ENCODE measurements at regions not wholly inside any gene's neighbourhood (a gene's known extent, or its start where the extent isn't known, plus 50 kb on each side); places are given as distances from the start of the nearest gene placed in this dataset.

GRCh38 chr21:35220301-35220700 lies 171.2 kb upstream of the RUNX1 start:
- Histone ChIP-seq H3K4me1 (ENCODE audit: insufficient read depth, low read length, poor library complexity, severe bottlenecking) (peaks cover 11% of the 10 kb centered on the region), H3K4me2 (ENCODE audit: low read depth, low read length, poor library complexity, severe bottlenecking) (no peak overlapping the region), H3K79me2 (ENCODE audit: insufficient read depth, low read length) (no peaks in the 10 kb centered on the region), H3F3A (ENCODE audit: low read depth) (no peaks in the 10 kb centered on the region), H3K9me2 (replicated peaks; ENCODE audit: low read depth, low read length) (no peaks in the 10 kb centered on the region), H3K36me3 (ENCODE audit: insufficient read depth, low read length) (no peaks in the 10 kb centered on the region), H2AFZ (ENCODE audit: low read length) (no peak overlapping the region), H3K27me3 (ENCODE audit: insufficient read depth, low read length, poor library complexity, severe bottlenecking) (no peaks in the 10 kb centered on the region), H3K9ac (ENCODE audit: low read depth, low read length, poor library complexity, severe bottlenecking) (no peak overlapping the region), H4K20me1 (ENCODE audit: insufficient read depth, low read length, poor library complexity, severe bottlenecking) (no peaks in the 10 kb centered on the region), H3K9me3 (ENCODE audit: insufficient read depth, low read depth, low read length) (no peaks in the 10 kb centered on the region), H3K4me3 (ENCODE audit: low read length, poor library complexity, severe bottlenecking) (no peak overlapping the region)
- TF ChIP-seq, protein P1, sequence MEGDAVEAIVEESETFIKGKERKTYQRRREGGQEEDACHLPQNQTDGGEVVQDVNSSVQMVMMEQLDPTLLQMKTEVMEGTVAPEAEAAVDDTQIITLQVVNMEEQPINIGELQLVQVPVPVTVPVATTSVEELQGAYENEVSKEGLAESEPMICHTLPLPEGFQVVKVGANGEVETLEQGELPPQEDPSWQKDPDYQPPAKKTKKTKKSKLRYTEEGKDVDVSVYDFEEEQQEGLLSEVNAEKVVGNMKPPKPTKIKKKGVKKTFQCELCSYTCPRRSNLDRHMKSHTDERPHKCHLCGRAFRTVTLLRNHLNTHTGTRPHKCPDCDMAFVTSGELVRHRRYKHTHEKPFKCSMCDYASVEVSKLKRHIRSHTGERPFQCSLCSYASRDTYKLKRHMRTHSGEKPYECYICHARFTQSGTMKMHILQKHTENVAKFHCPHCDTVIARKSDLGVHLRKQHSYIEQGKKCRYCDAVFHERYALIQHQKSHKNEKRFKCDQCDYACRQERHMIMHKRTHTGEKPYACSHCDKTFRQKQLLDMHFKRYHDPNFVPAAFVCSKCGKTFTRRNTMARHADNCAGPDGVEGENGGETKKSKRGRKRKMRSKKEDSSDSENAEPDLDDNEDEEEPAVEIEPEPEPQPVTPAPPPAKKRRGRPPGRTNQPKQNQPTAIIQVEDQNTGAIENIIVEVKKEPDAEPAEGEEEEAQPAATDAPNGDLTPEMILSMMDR (conservative IDR thresholded peaks at IDR 0.05; ENCODE audit: low read length): no peak
- no peak for TF ChIP-seq EZH2phosphoT487 (IDR thresholded peaks at IDR 0.05; ENCODE audit: borderline replicate concordance)

- H3K27me3 ChIP-seq (ENCODE audit: insufficient read depth, low read length, poor library complexity, severe bottlenecking): no peaks in the 10 kb centered on the region
- H3K4me3 ChIP-seq (ENCODE audit: low read length, poor library complexity, severe bottlenecking): no peak overlapping the region
- no peak overlapping the region for H3K9ac ChIP-seq (ENCODE audit: low read depth, low read length, poor library complexity, severe bottlenecking)
- H3K9me3 ChIP-seq (ENCODE audit: insufficient read depth, low read depth, low read length): no peaks in the 10 kb centered on the region
- no peaks in the 10 kb centered on the region for H3K9me2 ChIP-seq (replicated peaks; ENCODE audit: low read depth, low read length)
- H3F3A ChIP-seq (ENCODE audit: low read depth): no peaks in the 10 kb centered on the region
- H3K36me3 ChIP-seq (ENCODE audit: insufficient read depth, low read length): no peaks in the 10 kb centered on the region
- TF ChIP-seq, protein P1 (conservative IDR thresholded peaks at IDR 0.05; ENCODE audit: low read length): no peak
- no peak for TF ChIP-seq EZH2phosphoT487 (IDR thresholded peaks at IDR 0.05; ENCODE audit: borderline replicate concordance)
- no peaks in the 10 kb centered on the region for H3K79me2 ChIP-seq (ENCODE audit: insufficient read depth, low read length)
- H4K20me1 ChIP-seq (ENCODE audit: insufficient read depth, low read length, poor library complexity, severe bottlenecking): no peaks in the 10 kb centered on the region
- no peak overlapping the region for H3K4me2 ChIP-seq (ENCODE audit: low read depth, low read length, poor library complexity, severe bottlenecking)
- H2AFZ ChIP-seq (ENCODE audit: low read length): no peak overlapping the region
- peaks cover 11% of the 10 kb centered on the region for H3K4me1 ChIP-seq (ENCODE audit: insufficient read depth, low read length, poor library complexity, severe bottlenecking)
Measured at GRCh38 chr21:35219719-35220118, 170.6 kb upstream of the RUNX1 start.

- no peaks in the 10 kb centered on the region for H3K36me3 ChIP-seq (ENCODE audit: insufficient read depth, low read length)
- no peaks in the 10 kb centered on the region for H3K9me2 ChIP-seq (replicated peaks; ENCODE audit: low read depth, low read length)
- no peak overlapping the region for H3K4me2 ChIP-seq (ENCODE audit: low read depth, low read length, poor library complexity, severe bottlenecking)
- peaks cover 11% of the 10 kb centered on the region for H3K4me1 ChIP-seq (ENCODE audit: insufficient read depth, low read length, poor library complexity, severe bottlenecking)
- no peak overlapping the region for H2AFZ ChIP-seq (ENCODE audit: low read length)
- TF ChIP-seq, protein P1 (conservative IDR thresholded peaks at IDR 0.05; ENCODE audit: low read length): no peak
- TF ChIP-seq EZH2phosphoT487 (IDR thresholded peaks at IDR 0.05; ENCODE audit: borderline replicate concordance): no peak
- no peak overlapping the region for H3K9ac ChIP-seq (ENCODE audit: low read depth, low read length, poor library complexity, severe bottlenecking)
- H3F3A ChIP-seq (ENCODE audit: low read depth): no peaks in the 10 kb centered on the region
- no peaks in the 10 kb centered on the region for H3K79me2 ChIP-seq (ENCODE audit: insufficient read depth, low read length)
- no peaks in the 10 kb centered on the region for H3K9me3 ChIP-seq (ENCODE audit: insufficient read depth, low read depth, low read length)
- no peaks in the 10 kb centered on the region for H4K20me1 ChIP-seq (ENCODE audit: insufficient read depth, low read length, poor library complexity, severe bottlenecking)
- H3K4me3 ChIP-seq (ENCODE audit: low read length, poor library complexity, severe bottlenecking): no peak overlapping the region
- H3K27me3 ChIP-seq (ENCODE audit: insufficient read depth, low read length, poor library complexity, severe bottlenecking): no peaks in the 10 kb centered on the region
Measured at GRCh38 chr21:35219291-35219690, 170.2 kb upstream of the RUNX1 start.
